HepG2 (cell line): ENCODE measurements at regions not wholly inside any gene's neighbourhood (a gene's known extent, or its start where the extent isn't known, plus 50 kb on each side); places are given as distances from the start of the nearest gene placed in this dataset.

ENCODE experiments used
- ATAC-seq: fragments of 200-7000 bp; cut with Tn5 transposase; 3 replicates; pipeline ENCODE4 v1.9.1; 2020; ENCODE audit warnings: mild to moderate bottlenecking, moderate library complexity
- BruUV-seq: library from RNA; stranded (reverse); fragments of 400-500 nt; replicated peaks from 2 replicates; lab custom pipeline; 2021; lab: Mats Ljungman, UMichigan
- CTCF ChIA-PET: fragments of 300-600 bp; formaldehyde crosslinking; extraction: SDS; loops from one replicate; lab custom pipeline; 2021; ENCODE audit warnings: low total read pairs, inconsistent platforms, low intra/inter-chr PET ratio; lab: Yijun Ruan, JAX
- POLR2A ChIA-PET: fragments of 350-600 bp; sonication (Branson Sonifier 250); formaldehyde crosslinking; loops from one replicate; lab custom pipeline; 2020; ENCODE audit warnings: antibody characterized with exemption, inconsistent platforms; lab: Yijun Ruan, JAX
- DNase-seq: peaks from one replicate; pipeline ENCODE4 v3.0.0-alpha.2; 2015; ENCODE audit warnings: low spot score
- FAIRE-seq: peaks from 3 replicates; lab custom pipeline; 2011; peaks lifted over from hg19 to GRCh38; lab: Jason Lieb, UNC
- H2AFZ ChIP-seq: one replicate; pipeline ENCODE4 v1.6.1; 2011; ENCODE audit warnings: low read length, inconsistent platforms
- H3K27ac ChIP-seq: fragments of 300-600 bp; 3 replicates; pipeline ENCODE4 v1.8.0; 2011; ENCODE audit warnings: mixed run types, mild to moderate bottlenecking, mixed read lengths, low read length, inconsistent platforms; ENCODE audit not compliant: insufficient read depth; ENCODE audit errors: extremely low read length
- H3K27me3 ChIP-seq, 2 experiments: fragments of 200-600 bp in 1 of 2; 2 replicates in 1 of 2; 3 replicates in 1 of 2; pipeline versions ENCODE4 v1.6.0 to v1.8.0; 2011; ENCODE audit warnings: low read length in 2 of 2, mild to moderate bottlenecking in 2 of 2, moderate library complexity in 2 of 2, inconsistent platforms in 1 of 2; ENCODE audit not compliant: insufficient read depth in 2 of 2, control insufficient read depth in 1 of 2
- H3K36me3 ChIP-seq, 2 experiments: fragments of 200-600 bp in 1 of 2; replicated peaks in 1 of 2; 2 replicates in 1 of 2; 3 replicates in 1 of 2; pipeline versions ENCODE4 v1.5.1 to v1.8.0; 2011; ENCODE audit warnings: low read length in 2 of 2, inconsistent platforms in 1 of 2; ENCODE audit not compliant: insufficient read depth in 2 of 2, control insufficient read depth in 1 of 2
- H3K4me1 ChIP-seq: 2 replicates; pipeline ENCODE4 v1.5.1; 2012; ENCODE audit warnings: low read length, inconsistent platforms; ENCODE audit not compliant: insufficient read depth
- H3K4me2 ChIP-seq: 2 replicates; pipeline ENCODE4 v1.6.0; 2011; ENCODE audit warnings: low read depth, low read length, inconsistent platforms
- H3K4me3 ChIP-seq, 3 experiments: fragments of 200-600 bp in 1 of 3; sonication (generic), shearing (Covaris generic) in 1 of 3; replicated peaks in 1 of 3; 2 replicates each; pipeline ENCODE4 v1.5.1; 2011 to 2016; ENCODE audit warnings: low read length in 3 of 3, inconsistent platforms in 2 of 3, low read depth in 2 of 3, mild to moderate bottlenecking in 2 of 3, control low read depth in 1 of 3, mixed read lengths in 1 of 3; ENCODE audit not compliant: insufficient read depth in 1 of 3
- H3K79me2 ChIP-seq: one replicate; pipeline ENCODE4 v1.6.1; 2011; ENCODE audit warnings: low read length, inconsistent platforms; ENCODE audit not compliant: insufficient read depth
- H3K9ac ChIP-seq: 2 replicates; pipeline ENCODE4 v1.6.0; 2011; ENCODE audit warnings: mild to moderate bottlenecking, low read depth, low read length, inconsistent platforms; ENCODE audit not compliant: insufficient read depth
- H3K9me3 ChIP-seq: 2 replicates; pipeline ENCODE4 v1.5.1; 2012; ENCODE audit warnings: mild to moderate bottlenecking, low read length
- H4K20me1 ChIP-seq: 2 replicates; pipeline ENCODE4 v1.6.0; 2011; ENCODE audit warnings: inconsistent platforms, mild to moderate bottlenecking, low read length, moderate library complexity; ENCODE audit not compliant: insufficient read depth
- ATF1 ChIP-seq: IDR thresholded peaks from 2 replicates; pipeline ENCODE4 v1.6.1; 2016; ENCODE audit warnings: mild to moderate bottlenecking, control low read depth
- KAT7 ChIP-seq: IDR thresholded peaks from 2 replicates; pipeline ENCODE4 v1.6.1; 2018; ENCODE audit warnings: borderline replicate concordance, missing compliant biosample characterization
- ZBTB1 ChIP-seq: sonication (generic); formaldehyde crosslinking; IDR thresholded peaks from 2 replicates; pipeline ENCODE4 v1.4.0; 2020; ENCODE audit warnings: missing genetic modification reagents, borderline replicate concordance
- ZC3H13 ChIP-seq: sonication (generic); formaldehyde crosslinking; IDR thresholded peaks from 2 replicates; pipeline ENCODE4 v1.8.1; 2023; ENCODE audit warnings: mild to moderate bottlenecking, missing genetic modification reagents, moderate library complexity
- ZKSCAN8 ChIP-seq: IDR thresholded peaks from 2 replicates; pipeline ENCODE4 v1.6.1; 2016; ENCODE audit warnings: borderline replicate concordance, missing genetic modification reagents, missing compliant biosample characterization
- ZNF605 ChIP-seq: sonication (generic); formaldehyde crosslinking; IDR thresholded peaks from 2 replicates; pipeline ENCODE4 v1.8.0; 2022; ENCODE audit warnings: mild to moderate bottlenecking, missing genetic modification reagents
- WGBS: methylation state at CpG from one replicate; pipeline ENCODE4 v1.1.6; 2017; ENCODE audit warnings: low lambda C conversion rate; 5-methylcytosine and 5-hydroxymethylcytosine counted together
- in situ Hi-C: cut with HindIII; loops from 2 replicates; pipeline ENCODE4 v1.10.0; 2017; ENCODE audit warnings: low pct_unique_long_range_greater_than_20kb; ENCODE audit not compliant: extremely low pct_ligation_motif_present
- intact Hi-C: fragments of 100-400 bp; cut with micrococcal nuclease; formaldehyde crosslinking; loops from one replicate; pipeline ENCODE4 v1.10.0; 2022; ENCODE audit not compliant: unreplicated experiment
- TF ChIP-seq, protein P1 (sequence below): sonication (generic); formaldehyde crosslinking; IDR thresholded peaks from one replicate; pipeline ENCODE4 v1.5.1; 2020; ENCODE audit warnings: mild to moderate bottlenecking, missing genetic modification reagents; ENCODE audit errors: not compliant biosample characterization
- TF ChIP-seq, protein P2 (sequence below): sonication (generic); formaldehyde crosslinking; IDR thresholded peaks from 2 replicates; pipeline ENCODE4 v1.5.0; 2020; ENCODE audit warnings: mild to moderate bottlenecking, missing genetic modification reagents, borderline replicate concordance
- TF ChIP-seq, protein P3 (sequence below): IDR thresholded peaks from 2 replicates; pipeline ENCODE4 v1.6.1; 2018; ENCODE audit warnings: missing genetic modification reagents

DNA sequence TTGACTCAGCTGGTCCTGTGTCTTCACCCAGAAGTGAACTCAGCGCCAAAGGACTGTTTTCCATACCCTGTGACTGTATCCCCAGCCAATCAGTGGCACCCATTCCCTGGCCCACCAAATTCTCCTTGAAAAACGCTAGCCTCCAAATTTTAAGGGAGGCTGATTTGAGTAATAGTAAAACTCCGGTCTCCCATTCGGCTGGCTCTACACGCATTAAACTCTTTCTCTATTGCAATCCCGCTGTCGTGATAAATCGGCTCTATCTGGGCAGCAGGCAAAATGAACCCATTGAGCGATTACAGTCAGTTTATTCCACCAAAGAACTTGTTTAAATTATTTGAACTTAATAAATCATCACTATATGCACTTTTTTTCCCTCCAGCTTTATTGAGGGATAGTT, 55.9 kb upstream of the PPP1R26 start:
- Histone ChIP-seq H4K20me1 (no peaks in the 10 kb centered on the region), H3K4me3 (no peak overlapping the region), H3K36me3 (no peaks in the 10 kb centered on the region), H3K9me3 (peaks cover 15% of the 10 kb centered on the region), H3K9ac (no peak overlapping the region), H3K4me2 (no peak overlapping the region), H3K27me3 (peaks cover 0 to 15% of the 10 kb centered on the region in 2 experiments; a peak in 2 of 5 replicates), H2AFZ (no peak overlapping the region), H3K27ac (no peak overlapping the region), H3K4me1 (no peaks in the 10 kb centered on the region), H3K79me2 (no peaks in the 10 kb centered on the region)
- FAIRE-seq (no peak), DNase-seq (no peak), ATAC-seq (no peak)
- ChIA-PET POLR2A (no interaction called here), CTCF (no interaction called here)
- intact Hi-C loops: no loop called here
- in situ Hi-C loops: no loop called here
- TF ChIP-seq, protein P1, sequence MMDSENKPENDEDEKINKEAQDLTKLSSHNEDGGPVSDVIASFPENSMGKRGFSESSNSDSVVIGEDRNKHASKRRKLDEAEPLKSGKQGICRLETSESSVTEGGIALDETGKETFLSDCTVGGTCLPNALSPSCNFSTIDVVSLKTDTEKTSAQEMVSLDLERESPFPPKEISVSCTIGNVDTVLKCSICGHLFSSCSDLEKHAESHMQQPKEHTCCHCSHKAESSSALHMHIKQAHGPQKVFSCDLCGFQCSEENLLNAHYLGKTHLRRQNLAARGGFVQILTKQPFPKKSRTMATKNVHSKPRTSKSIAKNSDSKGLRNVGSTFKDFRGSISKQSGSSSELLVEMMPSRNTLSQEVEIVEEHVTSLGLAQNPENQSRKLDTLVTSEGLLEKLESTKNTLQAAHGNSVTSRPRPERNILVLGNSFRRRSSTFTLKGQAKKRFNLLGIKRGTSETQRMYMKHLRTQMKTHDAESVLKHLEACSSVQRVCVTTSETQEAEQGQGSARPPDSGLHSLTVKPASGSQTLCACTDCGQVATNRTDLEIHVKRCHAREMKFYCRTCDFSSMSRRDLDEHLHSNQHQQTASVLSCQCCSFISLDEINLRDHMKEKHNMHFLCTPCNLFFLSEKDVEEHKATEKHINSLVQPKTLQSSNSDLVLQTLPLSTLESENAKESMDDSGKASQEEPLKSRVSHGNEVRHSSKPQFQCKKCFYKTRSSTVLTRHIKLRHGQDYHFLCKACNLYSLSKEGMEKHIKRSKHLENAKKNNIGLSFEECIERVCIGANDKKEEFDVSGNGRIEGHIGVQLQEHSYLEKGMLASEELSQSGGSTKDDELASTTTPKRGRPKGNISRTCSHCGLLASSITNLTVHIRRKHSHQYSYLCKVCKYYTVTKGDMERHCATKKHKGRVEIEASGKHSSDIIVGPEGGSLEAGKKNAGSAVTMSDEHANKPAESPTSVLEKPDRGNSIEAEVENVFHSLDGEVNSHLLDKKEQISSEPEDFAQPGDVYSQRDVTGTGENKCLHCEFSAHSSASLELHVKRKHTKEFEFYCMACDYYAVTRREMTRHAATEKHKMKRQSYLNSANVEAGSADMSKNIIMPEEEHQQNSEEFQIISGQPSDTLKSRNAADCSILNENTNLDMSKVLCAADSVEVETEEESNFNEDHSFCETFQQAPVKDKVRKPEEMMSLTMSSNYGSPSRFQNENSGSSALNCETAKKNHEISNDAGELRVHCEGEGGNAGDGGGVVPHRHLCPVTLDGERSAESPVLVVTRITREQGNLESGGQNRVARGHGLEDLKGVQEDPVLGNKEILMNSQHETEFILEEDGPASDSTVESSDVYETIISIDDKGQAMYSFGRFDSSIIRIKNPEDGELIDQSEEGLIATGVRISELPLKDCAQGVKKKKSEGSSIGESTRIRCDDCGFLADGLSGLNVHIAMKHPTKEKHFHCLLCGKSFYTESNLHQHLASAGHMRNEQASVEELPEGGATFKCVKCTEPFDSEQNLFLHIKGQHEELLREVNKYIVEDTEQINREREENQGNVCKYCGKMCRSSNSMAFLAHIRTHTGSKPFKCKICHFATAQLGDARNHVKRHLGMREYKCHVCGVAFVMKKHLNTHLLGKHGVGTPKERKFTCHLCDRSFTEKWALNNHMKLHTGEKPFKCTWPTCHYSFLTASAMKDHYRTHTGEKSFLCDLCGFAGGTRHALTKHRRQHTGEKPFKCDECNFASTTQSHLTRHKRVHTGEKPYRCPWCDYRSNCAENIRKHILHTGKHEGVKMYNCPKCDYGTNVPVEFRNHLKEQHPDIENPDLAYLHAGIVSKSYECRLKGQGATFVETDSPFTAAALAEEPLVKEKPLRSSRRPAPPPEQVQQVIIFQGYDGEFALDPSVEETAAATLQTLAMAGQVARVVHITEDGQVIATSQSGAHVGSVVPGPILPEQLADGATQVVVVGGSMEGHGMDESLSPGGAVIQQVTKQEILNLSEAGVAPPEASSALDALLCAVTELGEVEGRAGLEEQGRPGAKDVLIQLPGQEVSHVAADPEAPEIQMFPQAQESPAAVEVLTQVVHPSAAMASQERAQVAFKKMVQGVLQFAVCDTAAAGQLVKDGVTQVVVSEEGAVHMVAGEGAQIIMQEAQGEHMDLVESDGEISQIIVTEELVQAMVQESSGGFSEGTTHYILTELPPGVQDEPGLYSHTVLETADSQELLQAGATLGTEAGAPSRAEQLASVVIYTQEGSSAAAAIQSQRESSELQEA (CRISPR knock-in tag): no peak
- no peak for TF ChIP-seq ZBTB1
- TF ChIP-seq ZC3H13 (CRISPR knock-in tag): no peak
- no peak for TF ChIP-seq KAT7 (CRISPR knock-in tag)
- no peak for TF ChIP-seq ATF1 (CRISPR knock-in tag)
- no peak for TF ChIP-seq ZNF605 (CRISPR knock-in tag)
- no peak for TF ChIP-seq ZKSCAN8 (CRISPR knock-in tag)
- TF ChIP-seq, protein P2, sequence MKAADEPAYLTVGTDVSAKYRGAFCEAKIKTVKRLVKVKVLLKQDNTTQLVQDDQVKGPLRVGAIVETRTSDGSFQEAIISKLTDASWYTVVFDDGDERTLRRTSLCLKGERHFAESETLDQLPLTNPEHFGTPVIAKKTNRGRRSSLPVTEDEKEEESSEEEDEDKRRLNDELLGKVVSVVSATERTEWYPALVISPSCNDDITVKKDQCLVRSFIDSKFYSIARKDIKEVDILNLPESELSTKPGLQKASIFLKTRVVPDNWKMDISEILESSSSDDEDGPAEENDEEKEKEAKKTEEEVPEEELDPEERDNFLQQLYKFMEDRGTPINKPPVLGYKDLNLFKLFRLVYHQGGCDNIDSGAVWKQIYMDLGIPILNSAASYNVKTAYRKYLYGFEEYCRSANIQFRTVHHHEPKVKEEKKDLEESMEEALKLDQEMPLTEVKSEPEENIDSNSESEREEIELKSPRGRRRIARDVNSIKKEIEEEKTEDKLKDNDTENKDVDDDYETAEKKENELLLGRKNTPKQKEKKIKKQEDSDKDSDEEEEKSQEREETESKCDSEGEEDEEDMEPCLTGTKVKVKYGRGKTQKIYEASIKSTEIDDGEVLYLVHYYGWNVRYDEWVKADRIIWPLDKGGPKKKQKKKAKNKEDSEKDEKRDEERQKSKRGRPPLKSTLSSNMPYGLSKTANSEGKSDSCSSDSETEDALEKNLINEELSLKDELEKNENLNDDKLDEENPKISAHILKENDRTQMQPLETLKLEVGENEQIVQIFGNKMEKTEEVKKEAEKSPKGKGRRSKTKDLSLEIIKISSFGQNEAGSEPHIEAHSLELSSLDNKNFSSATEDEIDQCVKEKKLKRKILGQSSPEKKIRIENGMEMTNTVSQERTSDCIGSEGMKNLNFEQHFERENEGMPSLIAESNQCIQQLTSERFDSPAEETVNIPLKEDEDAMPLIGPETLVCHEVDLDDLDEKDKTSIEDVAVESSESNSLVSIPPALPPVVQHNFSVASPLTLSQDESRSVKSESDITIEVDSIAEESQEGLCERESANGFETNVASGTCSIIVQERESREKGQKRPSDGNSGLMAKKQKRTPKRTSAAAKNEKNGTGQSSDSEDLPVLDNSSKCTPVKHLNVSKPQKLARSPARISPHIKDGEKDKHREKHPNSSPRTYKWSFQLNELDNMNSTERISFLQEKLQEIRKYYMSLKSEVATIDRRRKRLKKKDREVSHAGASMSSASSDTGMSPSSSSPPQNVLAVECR: no peak
- TF ChIP-seq, protein P3, sequence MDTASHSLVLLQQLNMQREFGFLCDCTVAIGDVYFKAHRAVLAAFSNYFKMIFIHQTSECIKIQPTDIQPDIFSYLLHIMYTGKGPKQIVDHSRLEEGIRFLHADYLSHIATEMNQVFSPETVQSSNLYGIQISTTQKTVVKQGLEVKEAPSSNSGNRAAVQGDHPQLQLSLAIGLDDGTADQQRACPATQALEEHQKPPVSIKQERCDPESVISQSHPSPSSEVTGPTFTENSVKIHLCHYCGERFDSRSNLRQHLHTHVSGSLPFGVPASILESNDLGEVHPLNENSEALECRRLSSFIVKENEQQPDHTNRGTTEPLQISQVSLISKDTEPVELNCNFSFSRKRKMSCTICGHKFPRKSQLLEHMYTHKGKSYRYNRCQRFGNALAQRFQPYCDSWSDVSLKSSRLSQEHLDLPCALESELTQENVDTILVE (CRISPR knock-in tag): no peak
- 62% methylated on average over 9 of the region's 9 CpGs for WGBS
- BruUV-seq: no TSS peak
